ENCODE measurements at regions not wholly inside any gene's neighbourhood (a gene's known extent, or its start where the extent isn't known, plus 50 kb on each side); places are given as distances from the start of the nearest gene placed in this dataset.

GRCh38 chr7:68537774-68538071 is 1060.6 kb upstream of the AUTS2 start:
- Histone ChIP-seq H3K79me2 (ENCODE audit: control insufficient read depth, low read length) (no peaks in the 10 kb centered on the region), H3K27ac (ENCODE audit: low read depth, low read length) (no peak overlapping the region), H3F3A (ENCODE audit: control insufficient read depth, insufficient read depth) (no peaks in the 10 kb centered on the region), H3K4me3 (ENCODE audit: low read length) (no peak overlapping the region), H3K9me2 (replicated peaks; ENCODE audit: control insufficient read depth, low read length) (no peaks in the 10 kb centered on the region), H4K20me1 (ENCODE audit: control insufficient read depth, insufficient read depth, low read depth, low read length) (no peaks in the 10 kb centered on the region), H3K4me1 (ENCODE audit: control insufficient read depth, low read length) (no peaks in the 10 kb centered on the region), H3K27me3 (ENCODE audit: control insufficient read depth, low read length) (no peaks in the 10 kb centered on the region), H3K4me2 (ENCODE audit: low read length) (no peak overlapping the region), H3K9me3 (ENCODE audit: control insufficient read depth, insufficient read depth, low read length) (peaks cover 3% of the 10 kb centered on the region; the same call in 1 of the 2 replicates), H3K36me3 (ENCODE audit: control insufficient read depth, low read length) (no peaks in the 10 kb centered on the region)
- TF ChIP-seq EZH2phosphoT487 (IDR thresholded peaks at IDR 0.05; ENCODE audit: borderline replicate concordance, low read length): no peak

- Histone ChIP-seq H3K4me3 (ENCODE audit: low read length) (no peak overlapping the region), H3K4me1 (ENCODE audit: control insufficient read depth, low read length) (no peaks in the 10 kb centered on the region), H3K9me2 (replicated peaks; ENCODE audit: control insufficient read depth, low read length) (no peaks in the 10 kb centered on the region), H3K79me2 (ENCODE audit: control insufficient read depth, low read length) (no peaks in the 10 kb centered on the region), H3K27me3 (ENCODE audit: control insufficient read depth, low read length) (no peaks in the 10 kb centered on the region), H4K20me1 (ENCODE audit: control insufficient read depth, insufficient read depth, low read depth, low read length) (no peaks in the 10 kb centered on the region), H3K36me3 (ENCODE audit: control insufficient read depth, low read length) (no peaks in the 10 kb centered on the region), H3K4me2 (ENCODE audit: low read length) (no peak overlapping the region), H3K9me3 (ENCODE audit: control insufficient read depth, insufficient read depth, low read length) (no peaks in the 10 kb centered on the region), H3F3A (ENCODE audit: control insufficient read depth, insufficient read depth) (no peaks in the 10 kb centered on the region), H3K27ac (ENCODE audit: low read depth, low read length) (no peak overlapping the region)
- TF ChIP-seq EZH2phosphoT487 (IDR thresholded peaks at IDR 0.05; ENCODE audit: borderline replicate concordance, low read length): no peak
- no peak for TF ChIP-seq CTCF (IDR thresholded peaks at IDR 0.05; ENCODE audit: low read depth, low read length, poor library complexity, severe bottlenecking)
Measured at GRCh38 chr7:68542831-68543230, 1055.4 kb upstream of the AUTS2 start.

- Histone ChIP-seq H3K79me2 (ENCODE audit: control insufficient read depth, low read length) (no peaks in the 10 kb centered on the region), H3K4me3 (ENCODE audit: low read length) (no peak overlapping the region), H3K27me3 (ENCODE audit: control insufficient read depth, low read length) (no peaks in the 10 kb centered on the region), H3K36me3 (ENCODE audit: control insufficient read depth, low read length) (no peaks in the 10 kb centered on the region), H3K9me3 (ENCODE audit: control insufficient read depth, insufficient read depth, low read length) (no peaks in the 10 kb centered on the region), H3K27ac (ENCODE audit: low read depth, low read length) (no peak overlapping the region), H4K20me1 (ENCODE audit: control insufficient read depth, insufficient read depth, low read depth, low read length) (no peaks in the 10 kb centered on the region), H3K9me2 (replicated peaks; ENCODE audit: control insufficient read depth, low read length) (no peaks in the 10 kb centered on the region), H3K4me2 (ENCODE audit: low read length) (no peak overlapping the region), H3F3A (ENCODE audit: control insufficient read depth, insufficient read depth) (no peaks in the 10 kb centered on the region), H3K4me1 (ENCODE audit: control insufficient read depth, low read length) (no peaks in the 10 kb centered on the region)
- TF ChIP-seq EZH2phosphoT487 (IDR thresholded peaks at IDR 0.05; ENCODE audit: borderline replicate concordance, low read length) (no peak), CTCF (IDR thresholded peaks at IDR 0.05; ENCODE audit: low read depth, low read length, poor library complexity, severe bottlenecking) (no peak)
Measured at GRCh38 chr7:68544851-68545250, 1053.4 kb upstream of the AUTS2 start.

DNA sequence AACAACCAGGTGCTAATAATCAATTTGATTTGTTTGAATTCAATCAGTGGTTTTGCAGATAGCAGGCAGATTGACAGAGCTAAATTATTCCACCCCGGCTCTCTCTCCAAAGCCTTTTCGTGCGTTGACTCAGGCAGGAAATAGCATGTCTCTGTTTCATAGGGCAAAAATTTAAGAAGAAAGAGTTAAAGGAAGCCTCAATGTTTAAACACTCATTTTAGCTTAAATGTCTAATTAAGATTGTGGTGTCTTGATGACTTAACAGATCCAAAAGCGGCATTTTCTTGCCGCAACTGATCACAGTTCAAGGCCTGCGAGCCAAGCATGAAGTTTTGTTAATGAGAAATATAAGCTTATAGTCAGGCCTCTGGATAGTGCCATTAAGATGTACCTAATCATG is 1051.1 kb upstream of the AUTS2 start:
- Histone ChIP-seq H4K20me1 (ENCODE audit: control insufficient read depth, insufficient read depth, low read depth, low read length) (no peaks in the 10 kb centered on the region), H3K4me2 (ENCODE audit: low read length) (no peak overlapping the region), H3K79me2 (ENCODE audit: control insufficient read depth, low read length) (no peaks in the 10 kb centered on the region), H3K36me3 (ENCODE audit: control insufficient read depth, low read length) (no peaks in the 10 kb centered on the region), H3K9me3 (ENCODE audit: control insufficient read depth, insufficient read depth, low read length) (no peaks in the 10 kb centered on the region), H3F3A (ENCODE audit: control insufficient read depth, insufficient read depth) (no peaks in the 10 kb centered on the region), H3K27ac (ENCODE audit: low read depth, low read length) (no peak overlapping the region), H3K27me3 (ENCODE audit: control insufficient read depth, low read length) (no peaks in the 10 kb centered on the region), H3K4me3 (ENCODE audit: low read length) (no peak overlapping the region), H3K9me2 (replicated peaks; ENCODE audit: control insufficient read depth, low read length) (no peaks in the 10 kb centered on the region), H3K4me1 (ENCODE audit: control insufficient read depth, low read length) (no peaks in the 10 kb centered on the region)
- TF ChIP-seq EZH2phosphoT487 (IDR thresholded peaks at IDR 0.05; ENCODE audit: borderline replicate concordance, low read length): no peak
- no peak for TF ChIP-seq CTCF (IDR thresholded peaks at IDR 0.05; ENCODE audit: low read depth, low read length, poor library complexity, severe bottlenecking)

All from DOHH2 (cell line).